ENCODE measurements at regions not wholly inside any gene's neighbourhood (a gene's known extent, or its start where the extent isn't known, plus 50 kb on each side); places are given as distances from the start of the nearest gene placed in this dataset.

DNA sequence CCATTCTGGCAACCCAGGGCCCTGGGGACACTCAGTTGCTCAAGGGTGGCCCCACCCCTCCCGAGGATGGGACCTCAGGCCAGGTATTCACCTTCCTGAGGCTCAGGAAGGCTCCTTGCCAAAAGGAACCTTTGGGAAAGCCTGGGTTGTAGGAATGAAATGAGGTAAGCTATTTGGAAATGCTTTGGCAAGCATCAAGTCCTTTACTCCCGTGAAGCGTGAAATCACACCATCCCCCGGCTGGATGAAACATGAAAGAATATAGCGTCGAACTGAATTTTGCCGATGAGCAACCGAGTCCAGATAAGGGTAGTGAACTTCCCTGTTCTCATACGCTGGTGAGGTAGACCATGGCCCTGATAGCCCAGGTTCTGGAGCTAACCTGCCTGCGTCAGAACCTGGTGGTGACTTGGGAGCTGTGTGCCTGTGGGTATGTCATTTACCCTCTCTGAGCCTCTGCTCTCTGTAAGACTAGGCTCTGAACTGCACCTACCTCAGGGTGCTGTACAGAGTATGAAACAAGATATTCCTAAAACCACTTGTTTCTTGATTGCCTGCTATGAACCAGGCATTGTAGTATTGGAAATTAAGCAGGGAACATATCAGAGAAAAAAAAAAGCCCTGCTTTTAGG, 105.3 kb upstream of the BOD1 start:
- Histone ChIP-seq H3K23ac (ENCODE audit: low read depth, low read length, poor library complexity) (no peak overlapping the region), H2BK120ac (ENCODE audit: low read depth, low read length) (no peak overlapping the region), H3K4me2 (ENCODE audit: insufficient read depth, low read length, poor library complexity, severe bottlenecking) (no peak overlapping the region), H3K4me3 (ENCODE audit: low read length in 2 of 2) (no peak overlapping the region), H2AFZ (ENCODE audit: low read length) (no peak overlapping the region), H3K18ac (ENCODE audit: low read length) (peak overlapping the region; percentile 42), H3K27ac (replicated peaks; ENCODE audit: low read length) (no peak overlapping the region), H2AK5ac (ENCODE audit: low read depth, low read length) (no peak overlapping the region), H3K14ac (ENCODE audit: low read length) (no peak overlapping the region), H2BK5ac (ENCODE audit: low read length) (no peak overlapping the region), H3K79me1 (ENCODE audit: low read depth, low read length) (no peaks in the 10 kb centered on the region), H3K9me3 (replicated peaks in 1 of 2; ENCODE audit: control insufficient read depth in 2 of 2, insufficient read depth in 1 of 2, low read depth in 1 of 2, low read length in 2 of 2) (no peaks in the 10 kb centered on the region), H4K8ac (ENCODE audit: low read depth, low read length) (no peak overlapping the region), H3K4me1 (ENCODE audit: control insufficient read depth in 2 of 2, insufficient read depth in 1 of 2, low read depth in 1 of 2, low read length in 2 of 2) (peaks cover 14 to 18% of the 10 kb centered on the region in 2 donors), H3K27me3 (ENCODE audit: control insufficient read depth in 3 of 3, insufficient read depth in 3 of 3, low read depth in 1 of 3, low read length in 3 of 3) (no peaks in the 10 kb centered on the region), H3K36me3 (replicated peaks in 1 of 2; ENCODE audit: control insufficient read depth in 2 of 2, insufficient read depth in 2 of 2, low read length in 2 of 2) (no peaks in the 10 kb centered on the region), H3K9ac (ENCODE audit: low read depth, low read length, poor library complexity) (peak overlapping the region; percentile 0), H2BK12ac (ENCODE audit: low read length) (no peak overlapping the region), H4K91ac (ENCODE audit: low read depth, low read length, poor library complexity) (no peak overlapping the region), H3K4ac (ENCODE audit: low read length) (no peak overlapping the region), H2BK15ac (ENCODE audit: low read length) (no peak overlapping the region)
- WGBS, 2 donors (ENCODE audit: extremely low coverage in 2 of 2, insufficient read length in 2 of 2, insufficient replicate concordance in 1 of 2), result no CpG with 5 or more reads among the region's 10 CpGs
- DNase-seq (ENCODE audit: low spot score), result no peak

GRCh38 chr5:173726846-173727557, 110.6 kb upstream of the BOD1 start:
- no peak overlapping the region for H4K91ac ChIP-seq (ENCODE audit: low read depth, low read length, poor library complexity)
- no peak overlapping the region for H3K4me3 ChIP-seq (ENCODE audit: low read length in 2 of 2)
- H2BK5ac ChIP-seq (ENCODE audit: low read length), result no peak overlapping the region
- DNase-seq (ENCODE audit: low spot score), result no peak
- H4K8ac ChIP-seq (ENCODE audit: low read depth, low read length), result no peak overlapping the region
- H3K9me3 ChIP-seq (replicated peaks in 1 of 2; ENCODE audit: control insufficient read depth in 2 of 2, insufficient read depth in 1 of 2, low read depth in 1 of 2, low read length in 2 of 2), result no peaks in the 10 kb centered on the region
- peaks cover 0 to 2% of the 10 kb centered on the region in 2 donors for H3K4me1 ChIP-seq (ENCODE audit: control insufficient read depth in 2 of 2, insufficient read depth in 1 of 2, low read depth in 1 of 2, low read length in 2 of 2)
- WGBS, 2 donors (ENCODE audit: extremely low coverage in 2 of 2, insufficient read length in 2 of 2, insufficient replicate concordance in 1 of 2), result no CpG with 5 or more reads among the region's 7 CpGs
- peaks cover 2% of the 10 kb centered on the region for H3K79me1 ChIP-seq (ENCODE audit: low read depth, low read length)
- no peaks in the 10 kb centered on the region for H3K36me3 ChIP-seq (replicated peaks in 1 of 2; ENCODE audit: control insufficient read depth in 2 of 2, insufficient read depth in 2 of 2, low read length in 2 of 2)
- H3K27me3 ChIP-seq (ENCODE audit: control insufficient read depth in 3 of 3, insufficient read depth in 3 of 3, low read depth in 1 of 3, low read length in 3 of 3), result peaks cover 0 to 7% (median 0%) of the 10 kb centered on the region in 3 experiments
- H2BK15ac ChIP-seq (ENCODE audit: low read length), result no peak overlapping the region
- no peak overlapping the region for H2AK5ac ChIP-seq (ENCODE audit: low read depth, low read length)
- no peak overlapping the region for H2AFZ ChIP-seq (ENCODE audit: low read length)
- no peak overlapping the region for H3K14ac ChIP-seq (ENCODE audit: low read length)
- no peak overlapping the region for H2BK12ac ChIP-seq (ENCODE audit: low read length)
- H3K4me2 ChIP-seq (ENCODE audit: insufficient read depth, low read length, poor library complexity, severe bottlenecking), result no peak overlapping the region
- H3K23ac ChIP-seq (ENCODE audit: low read depth, low read length, poor library complexity), result no peak overlapping the region
- no peak overlapping the region for H3K4ac ChIP-seq (ENCODE audit: low read length)
- H3K27ac ChIP-seq (replicated peaks; ENCODE audit: low read length), result no peak overlapping the region
- H2BK120ac ChIP-seq (ENCODE audit: low read depth, low read length), result no peak overlapping the region
- H3K18ac ChIP-seq (ENCODE audit: low read length), result no peak overlapping the region
- H3K9ac ChIP-seq (ENCODE audit: low read depth, low read length, poor library complexity), result no peak overlapping the region

DNA sequence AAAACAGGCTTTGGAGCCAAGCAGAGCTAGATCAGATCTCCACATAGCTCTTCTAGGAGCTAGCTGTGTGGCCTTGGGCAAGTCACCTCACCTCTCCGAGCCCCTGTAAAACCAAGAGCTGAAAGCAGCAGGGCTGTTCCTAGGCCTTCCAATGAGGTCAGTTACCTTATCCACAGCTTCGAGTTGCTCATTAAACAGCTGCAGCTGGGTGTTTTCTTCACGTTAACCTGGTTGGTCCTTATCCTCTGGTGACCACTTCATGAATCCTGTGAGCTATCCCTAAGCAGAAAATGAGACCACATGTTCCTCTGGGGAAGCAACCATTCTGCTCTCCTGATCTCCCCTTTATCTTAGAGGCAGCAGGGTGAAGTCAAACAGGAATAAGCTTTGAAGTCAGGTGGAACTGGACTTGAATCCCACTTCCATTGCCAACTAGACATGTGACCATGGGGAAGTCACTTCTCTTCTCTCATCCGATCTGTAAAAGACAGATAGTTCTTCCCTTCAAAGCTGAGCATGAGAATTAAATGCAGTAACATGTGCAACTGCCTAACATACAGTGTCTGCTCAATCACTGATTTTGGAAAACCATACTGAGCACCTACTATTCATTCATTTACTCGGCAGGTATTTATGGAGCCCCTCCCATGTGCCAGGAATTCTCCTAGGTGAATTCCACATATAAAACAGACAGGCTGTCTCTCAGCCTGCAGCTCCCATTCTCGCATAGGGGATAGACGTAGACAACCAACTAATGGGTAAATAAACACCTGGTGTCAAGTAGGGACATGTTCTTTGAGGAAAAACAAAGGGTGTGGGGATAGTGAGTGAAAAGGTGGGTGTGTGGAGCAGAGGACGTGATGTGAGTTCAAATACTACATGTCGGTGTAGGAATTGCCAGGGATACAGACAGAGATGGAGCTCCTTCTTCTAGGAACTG, 111.7 kb upstream of the BOD1 start:
- H3K4me3 ChIP-seq (ENCODE audit: low read length in 2 of 2), result no peak overlapping the region
- no peak overlapping the region for H3K4ac ChIP-seq (ENCODE audit: low read length)
- H2BK15ac ChIP-seq (ENCODE audit: low read length), result no peak overlapping the region
- H3K79me1 ChIP-seq (ENCODE audit: low read depth, low read length), result peaks cover 2% of the 10 kb centered on the region
- H2AK5ac ChIP-seq (ENCODE audit: low read depth, low read length), result no peak overlapping the region
- H3K27ac ChIP-seq (replicated peaks; ENCODE audit: low read length), result no peak overlapping the region
- no peaks in the 10 kb centered on the region for H3K36me3 ChIP-seq (replicated peaks in 1 of 2; ENCODE audit: control insufficient read depth in 2 of 2, insufficient read depth in 2 of 2, low read length in 2 of 2)
- H3K27me3 ChIP-seq (ENCODE audit: control insufficient read depth in 3 of 3, insufficient read depth in 3 of 3, low read depth in 1 of 3, low read length in 3 of 3), result peaks cover 0 to 12% (median 0%) of the 10 kb centered on the region in 3 experiments
- no peak overlapping the region for H4K8ac ChIP-seq (ENCODE audit: low read depth, low read length)
- WGBS, 2 donors (ENCODE audit: extremely low coverage in 2 of 2, insufficient read length in 2 of 2, insufficient replicate concordance in 1 of 2), result no CpG with 5 or more reads among the region's 9 CpGs
- no peak overlapping the region for H3K9ac ChIP-seq (ENCODE audit: low read depth, low read length, poor library complexity)
- H2BK5ac ChIP-seq (ENCODE audit: low read length), result no peak overlapping the region
- no peak overlapping the region for H4K91ac ChIP-seq (ENCODE audit: low read depth, low read length, poor library complexity)
- H3K18ac ChIP-seq (ENCODE audit: low read length), result peak overlapping the region; percentile 28
- no peak overlapping the region for H2BK12ac ChIP-seq (ENCODE audit: low read length)
- no peaks in the 10 kb centered on the region for H3K9me3 ChIP-seq (replicated peaks in 1 of 2; ENCODE audit: control insufficient read depth in 2 of 2, insufficient read depth in 1 of 2, low read depth in 1 of 2, low read length in 2 of 2)
- no peak for DNase-seq (ENCODE audit: low spot score)
- no peak overlapping the region for H3K23ac ChIP-seq (ENCODE audit: low read depth, low read length, poor library complexity)
- H2BK120ac ChIP-seq (ENCODE audit: low read depth, low read length), result no peak overlapping the region
- H3K4me1 ChIP-seq (ENCODE audit: control insufficient read depth in 2 of 2, insufficient read depth in 1 of 2, low read depth in 1 of 2, low read length in 2 of 2), result peaks cover 0 to 2% of the 10 kb centered on the region in 2 donors
- H3K4me2 ChIP-seq (ENCODE audit: insufficient read depth, low read length, poor library complexity, severe bottlenecking), result no peak overlapping the region
- H3K14ac ChIP-seq (ENCODE audit: low read length), result no peak overlapping the region
- no peak overlapping the region for H2AFZ ChIP-seq (ENCODE audit: low read length)
